PFSK-1 (cell line): ENCODE measurements at regions not wholly inside any gene's neighbourhood (a gene's known extent, or its start where the extent isn't known, plus 50 kb on each side); places are given as distances from the start of the nearest gene placed in this dataset.

Experiments
- FOXP2 ChIP-seq: optimal IDR thresholded peaks from 2 replicates; pipeline ENCODE3; 2011; ENCODE audit warnings: borderline replicate concordance, control low read depth, inconsistent platforms; ENCODE audit not compliant: insufficient read depth; ENCODE audit errors: extremely low read length, extremely low read depth
- POLR2AphosphoS5 ChIP-seq: IDR thresholded peaks from 2 replicates; pipeline ENCODE4 v1.6.1; 2012; ENCODE audit warnings: low read depth, mild to moderate bottlenecking, control low read depth, low read length, moderate library complexity
- REST ChIP-seq, 2 experiments: IDR thresholded peaks; 2 replicates each; pipeline versions ENCODE4 v1.6.1 to v1.8.0; 2011 to 2012; ENCODE audit warnings: low read depth in 2 of 2, low read length in 2 of 2, control low read depth in 1 of 2, inconsistent platforms in 1 of 2, mild to moderate bottlenecking in 1 of 2, moderate library complexity in 1 of 2; ENCODE audit not compliant: insufficient read depth in 1 of 2
- SIN3A ChIP-seq: IDR thresholded peaks from 2 replicates; pipeline ENCODE4 v1.6.1; 2012; ENCODE audit warnings: mild to moderate bottlenecking, low read length, moderate library complexity, borderline replicate concordance; ENCODE audit not compliant: insufficient read depth
- TAF1 ChIP-seq: IDR thresholded peaks from 2 replicates; pipeline ENCODE4 v1.6.1; 2012; ENCODE audit warnings: low read length, control low read depth, borderline replicate concordance; ENCODE audit not compliant: insufficient read depth

GRCh38 chr5:36462295-36463021 is 143.9 kb upstream of the SLC1A3 start:
- TF ChIP-seq REST (IDR thresholded peaks at IDR 0.05; ENCODE audit: insufficient read depth in 1 of 2, low read depth in 2 of 2, low read length in 2 of 2), result no peak
- TF ChIP-seq POLR2AphosphoS5, result no peak
- TF ChIP-seq FOXP2, result no peak
- no peak for TF ChIP-seq TAF1

GRCh38 chr5:36478646-36479317 is 127.6 kb upstream of the SLC1A3 start:
- TF ChIP-seq TAF1, result no peak
- TF ChIP-seq POLR2AphosphoS5, result no peak
- no peak for TF ChIP-seq FOXP2
- TF ChIP-seq REST (IDR thresholded peaks at IDR 0.05; ENCODE audit: insufficient read depth in 1 of 2, low read depth in 2 of 2, low read length in 2 of 2), result no peak
- TF ChIP-seq SIN3A, result no peak

- no peak for TF ChIP-seq SIN3A
- no peak for TF ChIP-seq FOXP2
These were observed 124.8 kb upstream of the SLC1A3 start for GRCh38 chr5:36481454-36482120.

GRCh38 chr5:36482812-36483211 is 123.6 kb upstream of the SLC1A3 start:
- TF ChIP-seq FOXP2, result no peak
- TF ChIP-seq SIN3A, result no peak
- no peak for TF ChIP-seq REST (IDR thresholded peaks at IDR 0.05; ENCODE audit: insufficient read depth in 1 of 2, low read depth in 2 of 2, low read length in 2 of 2)
- no peak for TF ChIP-seq POLR2AphosphoS5
- no peak for TF ChIP-seq TAF1

GRCh38 chr5:36489505-36489904 is 116.9 kb upstream of the SLC1A3 start:
- TF ChIP-seq REST (IDR thresholded peaks at IDR 0.05; ENCODE audit: insufficient read depth in 1 of 2, low read depth in 2 of 2, low read length in 2 of 2) (no peak), SIN3A (no peak), POLR2AphosphoS5 (no peak), TAF1 (no peak), FOXP2 (no peak)
